ENCODE measurements at regions not wholly inside any gene's neighbourhood (a gene's known extent, or its start where the extent isn't known, plus 50 kb on each side); places are given as distances from the start of the nearest gene placed in this dataset.
"Not testable (repeated sequence)": the region's sequence is repeated elsewhere in the genome, so short reads cannot be mapped to it uniquely, and the experiment has no call there.

- FAIRE-seq = no peak
These were observed 506.9 kb downstream of the LRRC70 start for GRCh38 chr5:63085561-63085960.

GRCh38 chr5:63083689-63084088, 505.1 kb downstream of the LRRC70 start:
- FAIRE-seq = not testable (repeated sequence)

DNA sequence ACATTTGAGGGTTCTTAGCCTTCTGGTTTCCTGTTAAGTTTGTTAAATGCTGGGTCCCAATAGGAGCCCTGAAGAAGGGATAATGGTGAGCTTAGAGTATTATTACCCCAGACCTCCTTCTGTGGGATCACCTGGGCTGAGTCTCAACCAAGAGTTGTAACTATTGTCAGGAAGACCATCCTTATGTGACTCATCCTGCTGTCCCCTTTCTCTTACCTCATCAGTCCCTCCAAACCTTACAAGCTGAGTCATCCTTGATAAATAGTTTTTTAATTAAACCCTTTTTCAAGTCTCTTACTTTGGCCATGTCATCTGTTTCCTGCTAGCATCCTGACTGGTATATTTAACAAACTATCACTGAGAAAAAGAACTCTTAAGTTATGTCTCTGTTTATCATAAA, 502.8 kb downstream of the LRRC70 start:
- no peak for FAIRE-seq

GRCh38 chr5:63070001-63070400, 491.4 kb downstream of the LRRC70 start:
- no peak for FAIRE-seq

DNA sequence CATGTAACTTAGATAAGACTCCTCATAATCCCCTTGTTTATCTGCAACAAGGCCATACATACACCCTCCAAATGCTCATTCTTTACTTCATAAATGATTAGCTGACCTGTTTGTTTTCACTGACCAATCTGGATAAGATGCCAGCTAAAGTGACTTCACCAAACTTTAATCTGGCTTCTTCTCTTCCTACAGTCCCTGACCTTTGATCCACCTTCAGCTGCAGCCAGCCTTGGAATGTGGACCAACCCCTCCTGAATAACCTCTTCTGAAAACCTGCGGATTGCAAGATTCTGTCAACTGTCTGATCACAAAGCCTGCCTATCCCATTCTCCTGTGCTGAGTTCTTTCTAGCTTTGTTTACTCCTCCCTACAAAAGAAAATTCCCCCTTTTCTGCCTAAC, 476.8 kb downstream of the LRRC70 start:
- no peak for FAIRE-seq

GRCh38 chr5:63053019-63053638, 474.5 kb downstream of the LRRC70 start:
- FAIRE-seq = no peak

DNA sequence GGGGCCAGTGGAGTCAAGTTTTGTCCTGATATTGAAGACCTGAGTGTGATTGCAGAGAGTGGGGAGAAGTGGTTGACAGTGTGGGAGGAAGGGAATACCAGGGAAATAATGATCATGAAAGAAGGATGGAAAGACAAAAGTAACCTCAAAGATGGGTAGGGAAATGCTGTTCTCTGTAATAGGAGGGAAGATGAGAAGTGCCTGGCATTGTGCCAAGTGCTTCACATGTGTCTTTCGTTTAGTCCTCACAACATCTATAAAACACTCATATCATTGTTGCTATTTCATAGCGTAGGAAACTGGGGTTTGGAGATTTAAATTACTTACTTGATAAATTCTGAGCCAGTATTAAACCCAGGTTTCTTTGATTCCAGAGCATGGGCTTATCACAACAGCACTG, 472.3 kb downstream of the LRRC70 start:
- FAIRE-seq = no peak

GRCh38 chr5:63049935-63050334, 471.3 kb downstream of the LRRC70 start:
- FAIRE-seq = no peak

DNA sequence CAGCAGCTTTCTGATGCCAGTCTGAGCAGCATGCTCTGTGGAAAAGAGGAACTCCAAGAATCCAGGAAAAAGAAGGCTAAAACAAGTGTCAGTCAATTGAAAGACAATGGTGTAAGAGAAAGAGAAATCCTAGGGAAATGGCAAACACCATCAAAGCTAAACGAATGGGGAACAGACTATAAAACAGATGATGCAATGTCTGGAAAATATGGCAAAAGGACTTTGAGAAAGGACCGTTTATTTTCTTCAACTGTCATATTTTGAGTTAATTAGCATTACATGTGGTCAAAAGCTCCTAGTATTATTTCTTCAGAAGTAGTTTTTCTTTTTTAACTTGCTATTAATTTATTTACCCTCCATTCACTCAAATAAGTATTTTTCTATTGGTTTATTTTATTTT, 465.2 kb downstream of the LRRC70 start:
- no peak for FAIRE-seq

GRCh38 chr5:63032343-63032742, 453.7 kb downstream of the LRRC70 start:
- no peak for FAIRE-seq

DNA sequence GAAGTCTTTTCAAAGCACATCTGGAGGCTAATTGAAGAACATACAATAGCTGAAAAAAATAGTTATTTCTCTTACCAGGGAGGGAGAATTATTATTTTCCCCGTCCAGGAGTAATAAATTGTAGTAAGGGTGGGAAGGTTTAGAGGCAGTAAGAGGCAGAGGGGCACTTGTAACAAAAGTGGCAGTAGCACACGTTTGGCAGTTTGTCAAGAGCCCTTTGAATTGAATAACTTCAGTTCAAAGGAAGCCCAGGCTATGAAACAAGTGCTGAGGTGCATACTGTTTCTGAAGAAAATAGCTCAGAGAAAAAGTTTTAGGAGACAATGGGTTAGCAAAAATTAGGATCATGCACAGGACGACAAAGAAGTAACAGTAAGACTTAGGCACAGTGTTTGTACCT, 451.3 kb downstream of the LRRC70 start:
- no peak for FAIRE-seq

- no peak for FAIRE-seq
These were observed 447.1 kb downstream of the LRRC70 start for GRCh38 chr5:63025679-63026078.

DNA sequence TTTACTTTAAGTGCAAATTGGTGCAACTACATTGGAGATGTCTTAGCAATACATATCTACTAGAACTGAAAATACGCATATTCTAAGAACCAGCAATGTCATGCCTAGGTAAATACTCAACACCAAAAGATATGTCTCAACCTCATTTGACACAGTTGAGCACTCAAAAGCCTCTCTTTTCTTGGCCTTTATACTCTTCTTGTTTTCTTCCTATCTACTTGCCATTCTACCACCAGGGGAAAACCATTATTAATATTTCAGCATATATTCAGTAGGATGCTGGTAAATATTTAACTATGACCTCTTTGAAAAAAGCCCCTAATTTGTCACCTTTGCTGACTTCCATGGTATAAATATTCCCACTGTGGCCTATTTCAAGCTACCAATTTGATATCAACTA, 443.8 kb downstream of the LRRC70 start:
- no peak for FAIRE-seq

- no peak for FAIRE-seq
These were observed 432.5 kb downstream of the LRRC70 start for GRCh38 chr5:63011158-63011557.

DNA sequence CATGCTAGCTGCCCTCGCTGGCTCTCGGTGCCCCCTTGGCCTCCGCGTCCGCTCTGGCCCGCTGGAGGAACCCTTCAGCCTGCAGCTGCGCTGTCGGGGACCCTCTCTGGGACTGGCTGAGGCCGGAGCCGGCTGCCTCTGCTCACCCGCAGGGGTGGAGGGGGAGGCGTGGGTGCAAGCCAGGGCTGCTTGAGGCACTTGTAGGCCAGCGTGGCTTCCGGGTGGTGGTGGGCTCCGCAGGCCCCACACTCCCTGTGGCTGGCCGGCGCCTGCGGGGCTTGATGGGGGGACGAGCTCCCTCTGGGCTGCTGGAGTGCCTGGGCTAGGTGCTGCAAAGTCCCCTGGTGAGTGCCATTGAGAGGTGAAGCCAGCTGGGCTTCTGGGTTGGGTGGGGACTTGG, 429.6 kb downstream of the LRRC70 start:
- no peak for FAIRE-seq

DNA sequence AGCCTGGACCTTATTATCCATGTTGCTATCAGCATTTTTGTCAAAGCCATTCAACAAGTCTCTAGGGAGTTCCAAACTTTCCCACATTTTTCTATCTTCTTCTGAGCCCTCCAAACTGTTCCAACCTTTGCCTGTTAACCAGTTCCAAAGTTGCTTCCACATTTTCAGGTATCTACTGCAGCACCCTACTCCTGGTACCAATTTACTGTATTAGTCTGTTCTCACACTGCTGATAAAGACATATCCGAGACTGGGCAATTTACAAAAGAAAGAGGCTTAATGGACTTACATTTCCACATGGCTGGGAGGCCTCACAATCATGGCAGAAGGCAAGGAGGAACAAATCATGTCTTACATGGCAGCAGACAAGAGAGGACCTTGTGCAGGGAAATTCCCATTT, 416.2 kb downstream of the LRRC70 start:
- FAIRE-seq = not testable (repeated sequence)

GRCh38 chr5:62985749-62986148, 407.1 kb downstream of the LRRC70 start:
- FAIRE-seq = no peak

GRCh38 chr5:62982348-62982747, 403.7 kb downstream of the LRRC70 start:
- FAIRE-seq = no peak

GRCh38 chr5:62980884-62981283, 402.3 kb downstream of the LRRC70 start:
- no peak for FAIRE-seq

DNA sequence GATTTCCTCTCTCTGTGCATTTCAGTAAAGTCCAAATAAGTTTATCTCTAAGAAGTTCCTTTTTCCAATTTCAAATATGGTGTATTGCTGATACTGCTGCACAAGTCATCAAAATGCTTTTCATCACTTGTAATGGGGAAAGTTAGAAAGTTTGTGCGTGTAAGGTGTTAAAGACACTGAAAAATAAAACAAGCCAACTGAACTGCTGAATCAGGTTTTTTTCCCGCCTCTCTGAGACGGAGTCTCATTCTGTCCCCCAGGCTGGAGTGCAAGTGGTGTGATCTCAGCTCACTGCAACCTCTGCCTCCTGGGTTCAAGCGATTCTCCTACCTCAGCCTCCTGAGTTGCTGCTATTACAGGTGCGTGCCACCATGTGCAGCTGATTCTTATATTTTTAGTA, 400.9 kb downstream of the LRRC70 start:
- FAIRE-seq = no peak

GRCh38 chr5:62977661-62978060, 399.0 kb downstream of the LRRC70 start:
- FAIRE-seq = no peak

DNA sequence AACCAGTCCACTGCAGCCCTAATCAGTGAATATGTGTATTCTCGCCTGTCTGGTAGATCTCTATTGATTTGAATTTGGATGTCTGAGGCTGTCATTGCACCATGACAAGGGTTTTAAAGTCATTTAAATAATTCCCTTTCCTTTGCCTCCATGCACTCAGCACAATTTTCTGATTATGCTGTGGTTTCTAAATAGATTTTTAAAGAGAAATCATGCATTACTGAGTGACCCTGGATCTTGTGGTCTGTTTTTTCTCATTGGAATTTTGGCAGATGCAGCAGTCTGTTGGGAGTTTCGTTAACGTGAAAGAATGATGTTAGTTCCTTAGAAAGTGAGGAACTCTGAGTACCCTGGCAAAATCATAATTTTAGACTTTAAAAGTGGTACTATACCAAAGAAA, 396.0 kb downstream of the LRRC70 start:
- FAIRE-seq = no peak

GRCh38 chr5:62969409-62970120, 390.9 kb downstream of the LRRC70 start:
- FAIRE-seq = no peak

- FAIRE-seq = no peak
These were observed 385.8 kb downstream of the LRRC70 start for GRCh38 chr5:62964428-62964827.

DNA sequence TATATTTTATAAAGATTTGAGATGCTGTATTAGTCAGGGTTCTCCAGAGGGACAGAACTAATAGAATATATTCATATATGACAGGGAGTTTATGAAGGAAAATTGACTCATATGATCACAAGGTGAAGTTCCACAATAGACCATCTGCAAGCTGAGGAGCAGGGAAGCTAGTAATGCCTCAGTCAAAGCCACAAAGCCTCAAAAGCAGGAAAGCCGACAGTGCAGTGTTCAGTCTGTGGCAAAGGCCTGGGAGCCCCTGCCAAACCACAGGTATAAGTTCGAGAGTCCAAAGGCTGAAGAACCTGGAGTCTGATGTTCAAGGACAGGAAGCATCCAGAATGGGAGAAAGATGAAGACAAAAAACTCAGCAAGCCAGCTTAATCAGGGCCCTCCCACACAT, 382.2 kb downstream of the LRRC70 start:
- no peak for FAIRE-seq
